Activated naive CD4-positive, alpha-beta T cell treated with anti-CD3 and anti-CD28 coated beads, Interleukin-2, amount 10 ng/mL, durations not matched to agents 7 days and 5 days (primary cell): ENCODE measurements at regions not wholly inside any gene's neighbourhood (a gene's known extent, or its start where the extent isn't known, plus 50 kb on each side); places are given as distances from the start of the nearest gene placed in this dataset.
"Not testable (repeated sequence)": the region's sequence is repeated elsewhere in the genome, so short reads cannot be mapped to it uniquely, and the experiment has no call there.

Experiments
- CTCF ChIA-PET: fragments of 350-600 bp; sonication (Branson Sonifier 250); formaldehyde crosslinking; loops from one replicate; lab custom pipeline; 2021; ENCODE audit warnings: antibody characterized with exemption; lab: Charles Lee
- DNase-seq: peaks from one replicate; pipeline ENCODE4 v3.0.0-alpha.2; 2020
- H3K27ac Mint-ChIP-seq: one replicate; pipeline ENCODE4 v1.8.0; 2021; ENCODE audit warnings: mild to moderate bottlenecking, moderate library complexity, mixed read lengths
- H3K27me3 Mint-ChIP-seq: one replicate; pipeline ENCODE4 v1.8.0; 2021; ENCODE audit warnings: mild to moderate bottlenecking, mixed read lengths
- H3K36me3 Mint-ChIP-seq: one replicate; pipeline ENCODE4 v1.8.0; 2021; ENCODE audit warnings: mixed read lengths
- H3K4me1 Mint-ChIP-seq: one replicate; pipeline ENCODE4 v1.8.0; 2021; ENCODE audit warnings: mixed read lengths
- H3K4me3 Mint-ChIP-seq: one replicate; pipeline ENCODE4 v1.8.0; 2021; ENCODE audit warnings: mild to moderate bottlenecking, moderate library complexity, mixed read lengths
- H3K9me3 Mint-ChIP-seq: one replicate; pipeline ENCODE4 v1.8.0; 2021; ENCODE audit warnings: mixed read lengths

- Mint-ChIP-seq H3K4me1 (no peaks in the 10 kb centered on the region), H3K27ac (no peak overlapping the region), H3K9me3 (peaks cover 5% of the 10 kb centered on the region), H3K27me3 (no peaks in the 10 kb centered on the region), H3K4me3 (no peak overlapping the region), H3K36me3 (no peaks in the 10 kb centered on the region)
- CTCF ChIA-PET: no interaction called here
- DNase-seq: no peak
These were observed 195.8 kb downstream of the NNT start for GRCh38 chr5:43798740-43799139.

- DNase-seq, H3K4me1 Mint-ChIP-seq, H3K27me3 Mint-ChIP-seq, H3K4me3 Mint-ChIP-seq, H3K27ac Mint-ChIP-seq, CTCF ChIA-PET, H3K36me3 Mint-ChIP-seq, H3K9me3 Mint-ChIP-seq: not testable (repeated sequence)
These were observed 188.9 kb downstream of the NNT start for GRCh38 chr5:43791880-43792279.

GRCh38 chr5:43785198-43785597 lies 182.2 kb downstream of the NNT start:
- CTCF ChIA-PET: no interaction called here
- H3K36me3 Mint-ChIP-seq: no peaks in the 10 kb centered on the region

GRCh38 chr5:43780586-43780985 lies 177.6 kb downstream of the NNT start:
- CTCF ChIA-PET: no interaction called here
- no peak for DNase-seq
- Mint-ChIP-seq H3K9me3 (no peaks in the 10 kb centered on the region), H3K27me3 (no peaks in the 10 kb centered on the region), H3K27ac (no peak overlapping the region), H3K36me3 (no peaks in the 10 kb centered on the region), H3K4me3 (no peak overlapping the region), H3K4me1 (no peaks in the 10 kb centered on the region)

More at GRCh38 chr5:43785198-43785597, 182.2 kb downstream of the NNT start:
- DNase-seq: no peak
- no peaks in the 10 kb centered on the region for H3K4me1 Mint-ChIP-seq
- H3K4me3 Mint-ChIP-seq: no peak overlapping the region
- H3K9me3 Mint-ChIP-seq: no peaks in the 10 kb centered on the region
- no peak overlapping the region for H3K27ac Mint-ChIP-seq
- no peaks in the 10 kb centered on the region for H3K27me3 Mint-ChIP-seq

- DNase-seq: no peak
- Mint-ChIP-seq H3K27me3 (no peaks in the 10 kb centered on the region), H3K9me3 (no peaks in the 10 kb centered on the region), H3K27ac (no peak overlapping the region), H3K4me1 (peaks cover 9% of the 10 kb centered on the region), H3K36me3 (no peaks in the 10 kb centered on the region), H3K4me3 (no peak overlapping the region)
- CTCF ChIA-PET: no interaction called here
These were observed 172.0 kb downstream of the NNT start for GRCh38 chr5:43774881-43775399.

GRCh38 chr5:43773478-43773844 lies 170.5 kb downstream of the NNT start:
- no peak for DNase-seq
- no peaks in the 10 kb centered on the region for H3K36me3 Mint-ChIP-seq
- H3K9me3 Mint-ChIP-seq: no peaks in the 10 kb centered on the region
- no peak overlapping the region for H3K4me3 Mint-ChIP-seq
- peaks cover 9% of the 10 kb centered on the region for H3K4me1 Mint-ChIP-seq
- CTCF ChIA-PET: no interaction called here
- no peaks in the 10 kb centered on the region for H3K27me3 Mint-ChIP-seq
- no peak overlapping the region for H3K27ac Mint-ChIP-seq

- H3K4me3 Mint-ChIP-seq: no peak overlapping the region
- H3K9me3 Mint-ChIP-seq: no peaks in the 10 kb centered on the region
- H3K27ac Mint-ChIP-seq: no peak overlapping the region
- peaks cover 9% of the 10 kb centered on the region for H3K4me1 Mint-ChIP-seq
- H3K36me3 Mint-ChIP-seq: no peaks in the 10 kb centered on the region
- CTCF ChIA-PET: no interaction called here
- no peak for DNase-seq
- H3K27me3 Mint-ChIP-seq: no peaks in the 10 kb centered on the region
These were observed 169.9 kb downstream of the NNT start for GRCh38 chr5:43772764-43773477.

GRCh38 chr5:43772458-43772763 lies 169.4 kb downstream of the NNT start:
- H3K4me3 Mint-ChIP-seq: no peak overlapping the region
- DNase-seq: no peak
- H3K4me1 Mint-ChIP-seq: peaks cover 9% of the 10 kb centered on the region
- no peaks in the 10 kb centered on the region for H3K36me3 Mint-ChIP-seq
- H3K9me3 Mint-ChIP-seq: no peaks in the 10 kb centered on the region
- H3K27ac Mint-ChIP-seq: no peak overlapping the region
- CTCF ChIA-PET: no interaction called here
- no peaks in the 10 kb centered on the region for H3K27me3 Mint-ChIP-seq

GRCh38 chr5:43771611-43772031 lies 168.6 kb downstream of the NNT start:
- CTCF ChIA-PET: no interaction called here
- no peak overlapping the region for H3K27ac Mint-ChIP-seq
- no peaks in the 10 kb centered on the region for H3K36me3 Mint-ChIP-seq
- no peak overlapping the region for H3K4me3 Mint-ChIP-seq
- H3K9me3 Mint-ChIP-seq: no peaks in the 10 kb centered on the region
- H3K4me1 Mint-ChIP-seq: peaks cover 9% of the 10 kb centered on the region
- no peak for DNase-seq
- H3K27me3 Mint-ChIP-seq: no peaks in the 10 kb centered on the region

- H3K27ac Mint-ChIP-seq: no peak overlapping the region
- CTCF ChIA-PET: no interaction called here
- H3K36me3 Mint-ChIP-seq: no peaks in the 10 kb centered on the region
- H3K9me3 Mint-ChIP-seq: no peaks in the 10 kb centered on the region
- no peaks in the 10 kb centered on the region for H3K27me3 Mint-ChIP-seq
- H3K4me1 Mint-ChIP-seq: peaks cover 9% of the 10 kb centered on the region
- no peak overlapping the region for H3K4me3 Mint-ChIP-seq
- DNase-seq: no peak
These were observed 166.8 kb downstream of the NNT start for GRCh38 chr5:43769571-43770355.
